DND-41 (cell line): ENCODE measurements at regions not wholly inside any gene's neighbourhood (a gene's known extent, or its start where the extent isn't known, plus 50 kb on each side); places are given as distances from the start of the nearest gene placed in this dataset.
A peak's percentile ranks its signal among the peaks of the same experiment; 100 is the strongest.
"Not testable (repeated sequence)": the region's sequence is repeated elsewhere in the genome, so short reads cannot be mapped to it uniquely, and the experiment has no call there.

Experiments
- ATAC-seq: fragments of 200-7000 bp; cut with Tn5 transposase; 3 replicates; pipeline ENCODE4 v1.9.1; 2021; ENCODE audit warnings: low read depth; ENCODE audit not compliant: insufficient read depth
- DNase-seq: peaks from one replicate; pipeline ENCODE4 v3.0.0-alpha.2; 2020
- H2AFZ ChIP-seq: 2 replicates; pipeline ENCODE4 v1.6.0; 2012; ENCODE audit warnings: low read depth, low read length
- H3K27ac ChIP-seq: 2 replicates; pipeline ENCODE4 v1.5.1; 2012; ENCODE audit warnings: low read length, inconsistent platforms
- H3K27me3 ChIP-seq: fragments of 200-600 bp; sonication (generic); 2 replicates; pipeline ENCODE4 v1.6.0; 2012; ENCODE audit warnings: low read length, mild to moderate bottlenecking, inconsistent platforms; ENCODE audit not compliant: insufficient read depth, poor library complexity
- H3K36me3 ChIP-seq: 2 replicates; pipeline ENCODE4 v1.5.1; 2012; ENCODE audit warnings: low read length, inconsistent platforms; ENCODE audit not compliant: insufficient read depth
- H3K4me1 ChIP-seq: 2 replicates; pipeline ENCODE4 v1.5.1; 2012; ENCODE audit warnings: mild to moderate bottlenecking, low read length; ENCODE audit not compliant: insufficient read depth
- H3K4me2 ChIP-seq: 2 replicates; pipeline ENCODE4 v1.6.0; 2012; ENCODE audit warnings: mild to moderate bottlenecking, moderate library complexity, low read length, inconsistent platforms; ENCODE audit not compliant: insufficient read depth
- H3K4me3 ChIP-seq, 2 experiments: fragments of 200-600 bp in 1 of 2; shearing (Covaris generic) in 1 of 2; 2 replicates each; pipeline ENCODE4 v1.5.1; 2012 to 2016; ENCODE audit warnings: inconsistent platforms in 2 of 2, low read length in 2 of 2, mild to moderate bottlenecking in 2 of 2, low read depth in 1 of 2, moderate library complexity in 1 of 2
- H3K79me2 ChIP-seq: 2 replicates; pipeline ENCODE4 v1.6.0; 2012; ENCODE audit warnings: low read length, inconsistent platforms; ENCODE audit not compliant: insufficient read depth
- H3K9ac ChIP-seq: 2 replicates; pipeline ENCODE4 v1.6.0; 2012; ENCODE audit warnings: low read depth, mild to moderate bottlenecking, inconsistent platforms, low read length, moderate library complexity
- H3K9me3 ChIP-seq: 2 replicates; pipeline ENCODE4 v1.5.1; 2012; ENCODE audit warnings: low read length, moderate library complexity, mild to moderate bottlenecking, inconsistent platforms; ENCODE audit not compliant: insufficient read depth, severe bottlenecking
- H4K20me1 ChIP-seq: 2 replicates; pipeline ENCODE4 v1.6.0; 2012; ENCODE audit warnings: low read length; ENCODE audit not compliant: insufficient read depth
- CTCF ChIP-seq: IDR thresholded peaks from 2 replicates; pipeline ENCODE4 v1.5.1; 2012; ENCODE audit warnings: borderline replicate concordance, low read length, moderate library complexity, mild to moderate bottlenecking; ENCODE audit not compliant: poor library complexity, severe bottlenecking; ENCODE audit errors: extremely low read depth

- ATAC-seq, H3K27me3 ChIP-seq, H3K4me2 ChIP-seq, H3K27ac ChIP-seq, H3K9ac ChIP-seq, H3K4me1 ChIP-seq, H3K79me2 ChIP-seq, H4K20me1 ChIP-seq, H2AFZ ChIP-seq, H3K4me3 ChIP-seq, H3K36me3 ChIP-seq, H3K9me3 ChIP-seq, DNase-seq: not testable (repeated sequence)
- peak; percentile 14 for TF ChIP-seq CTCF
These were observed 92.7 kb downstream of the UNC93B1 start for GRCh38 chr11:67911211-67911610.

GRCh38 chr11:67910803-67911202 lies 93.1 kb downstream of the UNC93B1 start:
- H3K4me1 ChIP-seq, H3K9me3 ChIP-seq, H3K9ac ChIP-seq, H4K20me1 ChIP-seq, H3K4me2 ChIP-seq, H2AFZ ChIP-seq, H3K4me3 ChIP-seq, ATAC-seq, H3K36me3 ChIP-seq, H3K27ac ChIP-seq, H3K79me2 ChIP-seq, DNase-seq, H3K27me3 ChIP-seq: not testable (repeated sequence)

- not testable (repeated sequence) for H3K9ac ChIP-seq, H3K36me3 ChIP-seq, ATAC-seq, H3K9me3 ChIP-seq, DNase-seq, H3K4me2 ChIP-seq, H3K27ac ChIP-seq, H2AFZ ChIP-seq, H3K4me1 ChIP-seq, H3K27me3 ChIP-seq, H4K20me1 ChIP-seq, H3K4me3 ChIP-seq, H3K79me2 ChIP-seq
These were observed 96.9 kb downstream of the UNC93B1 start for GRCh38 chr11:67906969-67907368.

- not testable (repeated sequence) for H3K9ac ChIP-seq, H3K36me3 ChIP-seq, DNase-seq
These were observed 104.4 kb downstream of the UNC93B1 start for GRCh38 chr11:67899462-67899861.

GRCh38 chr11:67893487-67893886 lies 110.4 kb downstream of the UNC93B1 start:
- H3K4me3 ChIP-seq, H3K79me2 ChIP-seq, H3K4me2 ChIP-seq, DNase-seq, H3K4me1 ChIP-seq, H4K20me1 ChIP-seq, H3K9me3 ChIP-seq, H3K9ac ChIP-seq, H3K27me3 ChIP-seq, H3K27ac ChIP-seq, H3K36me3 ChIP-seq, H2AFZ ChIP-seq, ATAC-seq: not testable (repeated sequence)

More at GRCh38 chr11:67899462-67899861, 104.4 kb downstream of the UNC93B1 start:
- H3K27ac ChIP-seq, H2AFZ ChIP-seq, H3K79me2 ChIP-seq, H3K4me3 ChIP-seq, H3K27me3 ChIP-seq, ATAC-seq, H3K4me1 ChIP-seq, H3K9me3 ChIP-seq, H4K20me1 ChIP-seq, H3K4me2 ChIP-seq: not testable (repeated sequence)

DNA sequence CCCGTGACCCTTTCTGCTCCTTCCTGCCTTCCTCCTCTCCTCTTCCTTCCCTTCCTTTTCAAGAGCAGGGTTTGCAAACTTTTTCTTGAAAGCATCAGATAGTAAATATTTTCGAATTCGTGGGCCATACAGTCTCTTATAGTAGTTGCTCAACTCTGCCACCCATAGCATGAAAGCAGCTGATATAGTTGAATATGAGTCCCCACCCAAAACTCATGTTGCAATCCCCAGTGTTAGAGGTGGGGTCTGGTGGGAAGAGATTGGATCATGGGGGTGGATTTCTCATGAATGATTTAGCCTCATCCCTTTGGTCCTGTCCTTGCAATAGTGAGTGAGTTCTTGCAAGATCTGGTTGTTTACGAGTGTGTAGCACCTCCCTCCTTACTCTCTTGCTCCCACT lies 114.3 kb downstream of the UNC93B1 start:
- H3K27me3 ChIP-seq, H3K4me3 ChIP-seq, H3K27ac ChIP-seq, H3K9me3 ChIP-seq, H2AFZ ChIP-seq, H3K9ac ChIP-seq, H3K79me2 ChIP-seq, H3K4me2 ChIP-seq, DNase-seq, H3K36me3 ChIP-seq, ATAC-seq, H3K4me1 ChIP-seq, H4K20me1 ChIP-seq: not testable (repeated sequence)

GRCh38 chr11:67888056-67888455 lies 115.8 kb downstream of the UNC93B1 start:
- not testable (repeated sequence) for H3K79me2 ChIP-seq, H3K27ac ChIP-seq, H2AFZ ChIP-seq, ATAC-seq, H3K4me1 ChIP-seq, H3K27me3 ChIP-seq, H3K9me3 ChIP-seq, H3K4me3 ChIP-seq, H3K9ac ChIP-seq, H3K36me3 ChIP-seq, H4K20me1 ChIP-seq, H3K4me2 ChIP-seq
- DNase-seq: peak; percentile 17

DNA sequence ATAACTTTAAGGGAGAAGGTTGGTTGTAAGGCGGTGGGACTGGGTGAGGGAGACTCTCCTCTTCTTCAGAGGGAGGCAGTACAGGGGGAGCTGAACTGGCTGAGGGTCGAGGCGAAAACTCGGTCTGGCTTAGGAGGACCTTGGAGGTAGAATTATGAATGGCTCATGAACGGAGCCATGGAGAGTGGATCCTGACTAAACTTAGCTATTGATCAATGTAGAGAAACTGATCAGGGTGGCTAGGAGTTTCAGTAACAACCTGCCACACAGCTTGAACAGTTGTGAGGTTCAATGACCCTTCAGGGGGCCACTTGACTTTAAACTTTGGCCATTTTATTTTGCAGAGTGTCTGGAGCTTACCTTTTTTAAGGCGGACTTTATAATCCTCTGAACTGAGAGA lies 117.2 kb downstream of the UNC93B1 start:
- H3K9ac ChIP-seq, H3K4me1 ChIP-seq, H3K27ac ChIP-seq, DNase-seq, H3K27me3 ChIP-seq, ATAC-seq, H3K4me3 ChIP-seq, H2AFZ ChIP-seq, H3K36me3 ChIP-seq, H3K9me3 ChIP-seq, H3K4me2 ChIP-seq, H4K20me1 ChIP-seq, H3K79me2 ChIP-seq: not testable (repeated sequence)
